Fibroblast of skin of left biceps (primary cell): ENCODE measurements at regions not wholly inside any gene's neighbourhood (a gene's known extent, or its start where the extent isn't known, plus 50 kb on each side); places are given as distances from the start of the nearest gene placed in this dataset.
"Not testable (repeated sequence)": the region's sequence is repeated elsewhere in the genome, so short reads cannot be mapped to it uniquely, and the experiment has no call there.

Experiments
- DNase-seq, 2 experiments: peaks; one replicate each; pipeline ENCODE4 v3.0.0-alpha.2; 2013; ENCODE audit warnings: low read depth in 2 of 2

- no peak for DNase-seq
These were observed 60.2 kb downstream of the THNSL1 start for GRCh38 chr10:25076506-25077177.

DNA sequence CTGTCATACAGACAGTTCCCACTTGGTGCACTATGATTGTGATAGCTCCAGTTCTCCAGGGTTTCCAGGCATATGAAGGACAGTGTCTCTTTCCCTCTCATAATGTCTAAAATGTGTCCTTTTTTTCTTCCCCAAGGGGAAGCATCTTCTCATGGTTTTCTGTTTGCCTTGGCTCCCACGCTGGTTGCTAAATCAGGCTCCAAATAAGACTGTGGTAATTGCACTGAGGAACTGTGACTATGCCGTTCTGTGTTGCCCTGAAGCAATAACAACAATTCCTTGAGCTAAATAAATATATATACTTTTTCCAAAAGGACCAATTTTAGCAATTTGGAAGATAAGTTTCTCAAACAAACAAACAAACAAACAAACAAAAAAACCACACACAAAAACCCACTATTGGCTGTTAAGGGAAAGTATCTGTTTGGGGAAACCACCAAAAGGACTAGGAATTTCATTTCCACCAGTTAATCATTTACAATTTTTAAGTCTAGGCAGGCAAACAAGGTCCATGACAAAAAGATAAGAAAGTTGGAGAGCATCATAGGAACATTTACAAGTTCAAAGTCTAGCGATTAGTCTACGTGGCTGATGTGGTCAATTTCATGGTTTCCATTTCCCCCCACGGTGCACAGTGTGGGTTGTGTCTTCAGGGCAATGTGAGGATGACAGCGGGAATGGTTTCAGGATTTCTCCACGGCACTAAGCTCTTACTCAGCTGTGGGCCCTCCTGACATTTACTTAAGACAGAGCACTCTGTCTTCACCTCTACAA lies 62.4 kb downstream of the THNSL1 start:
- DNase-seq: no peak

DNA sequence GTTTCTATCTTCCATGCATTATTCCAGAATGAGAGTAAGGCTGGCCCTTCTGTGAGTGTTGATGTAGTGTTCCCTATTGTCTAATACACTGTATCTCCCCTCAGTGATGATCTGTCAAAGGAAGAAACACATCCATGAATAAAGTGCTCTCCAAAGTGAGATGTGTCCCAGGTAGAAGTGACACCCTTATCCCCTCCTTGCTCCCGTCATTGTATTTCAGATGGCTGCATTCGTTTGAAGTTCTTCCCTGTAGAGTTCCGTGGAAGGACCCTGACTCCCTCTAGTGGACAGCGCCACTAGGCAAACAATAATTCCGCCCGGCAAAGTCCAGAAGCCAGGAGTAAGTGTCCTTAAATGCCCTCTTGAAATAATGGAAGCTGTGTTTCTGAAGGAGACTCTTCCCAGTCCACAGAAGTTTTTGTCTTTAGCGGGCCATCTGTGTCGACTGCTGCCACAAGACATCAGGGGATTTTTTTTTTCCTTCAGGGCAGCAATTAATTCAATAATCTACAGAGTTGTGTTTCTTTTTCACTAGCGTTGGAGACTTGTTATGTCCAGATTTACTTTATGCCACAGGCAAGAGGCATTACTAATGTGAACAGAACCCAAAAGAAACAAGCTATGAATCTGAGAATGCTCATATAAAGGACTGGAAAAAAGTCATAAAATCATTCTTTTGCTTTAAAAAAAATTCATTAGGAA lies 64.6 kb downstream of the THNSL1 start:
- peak; percentile 50 for DNase-seq

DNA sequence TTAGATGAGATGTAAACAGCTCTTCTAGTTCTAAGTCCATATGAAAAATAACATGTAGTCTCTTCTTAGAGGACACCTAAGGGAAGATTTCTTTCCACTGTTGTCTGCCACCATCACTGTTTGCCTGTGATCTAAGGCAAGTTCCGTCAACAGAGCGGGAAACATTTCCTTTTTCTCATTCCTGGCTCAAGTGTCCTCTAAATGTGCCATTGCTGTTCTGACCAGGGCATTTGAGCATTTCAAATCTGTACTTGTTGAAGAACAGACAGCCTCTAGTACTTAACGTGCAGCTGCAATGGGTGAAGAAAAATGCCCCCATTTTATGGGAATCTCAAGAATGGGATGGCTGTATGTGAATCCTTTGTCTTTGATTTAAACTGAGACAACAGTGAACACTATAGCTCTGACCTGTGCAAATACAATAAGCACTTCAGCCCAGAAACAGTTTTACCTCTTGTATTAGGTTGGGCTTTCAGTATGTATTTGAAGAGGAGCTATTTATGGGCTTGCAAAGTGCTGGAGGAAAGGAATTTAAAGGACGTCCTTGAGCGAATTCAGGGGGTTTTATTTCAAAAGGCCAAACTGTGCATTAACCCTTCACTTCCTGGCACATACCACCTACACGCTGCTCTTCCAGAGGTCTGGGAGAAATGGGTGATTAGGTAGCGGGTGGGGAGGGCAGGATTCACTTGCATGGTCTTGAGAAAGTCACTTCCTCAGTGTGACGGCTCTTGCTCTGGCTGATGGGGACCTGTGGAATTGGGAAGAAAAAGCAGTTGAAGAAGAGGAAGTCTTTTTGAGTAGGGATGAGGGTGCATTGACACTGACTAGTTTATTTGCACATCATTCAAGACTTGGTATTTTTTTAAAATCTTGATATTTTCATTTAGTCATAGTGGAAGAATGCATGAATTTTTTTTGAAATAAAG lies 66.1 kb downstream of the THNSL1 start:
- no peak for DNase-seq

- DNase-seq: no peak
These were observed 67.2 kb downstream of the THNSL1 start for GRCh38 chr10:25083546-25084111.

GRCh38 chr10:25084447-25084846 lies 68.0 kb downstream of the THNSL1 start:
- no peak for DNase-seq

- no peak for DNase-seq
These were observed 78.2 kb downstream of the THNSL1 start for GRCh38 chr10:25094590-25094989.

DNA sequence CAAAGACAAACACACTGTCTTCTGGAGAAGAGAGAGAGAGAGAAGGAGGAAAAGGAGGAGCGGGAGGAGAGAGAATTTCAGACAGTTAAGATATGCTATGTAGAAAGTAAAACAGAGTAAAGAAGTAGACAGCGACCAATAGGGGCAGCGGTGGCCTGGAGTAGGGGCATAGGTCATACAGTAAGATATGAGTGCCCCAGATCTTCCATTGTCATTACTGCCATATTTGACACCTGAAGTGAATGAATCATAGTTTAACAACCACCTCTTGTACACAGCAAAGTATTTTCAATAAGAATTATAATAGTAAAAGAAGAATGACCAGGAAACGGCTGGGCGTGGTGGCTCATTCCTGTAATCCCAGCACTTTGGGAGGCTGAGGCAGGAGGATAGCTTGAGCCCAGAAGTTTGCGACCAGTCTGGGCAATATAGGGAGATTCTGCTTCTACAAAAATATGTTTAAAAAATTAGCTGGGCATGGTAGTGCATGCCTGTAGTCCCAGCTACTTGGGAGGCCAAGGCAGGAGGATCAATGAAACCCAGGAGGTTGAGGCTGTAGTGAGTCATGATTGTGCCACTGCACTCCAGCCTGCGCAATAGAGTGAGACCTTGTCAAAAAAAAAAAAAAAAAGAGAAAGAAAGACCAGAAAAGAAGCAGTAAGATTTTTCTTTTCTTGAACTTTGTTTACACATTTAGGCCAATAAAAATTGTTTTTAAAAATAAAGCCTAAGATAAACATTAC lies 77.0 kb upstream of the GPR158 start:
- no peak for DNase-seq

- DNase-seq: no peak
These were observed 74.7 kb upstream of the GPR158 start for GRCh38 chr10:25100141-25100540.

DNA sequence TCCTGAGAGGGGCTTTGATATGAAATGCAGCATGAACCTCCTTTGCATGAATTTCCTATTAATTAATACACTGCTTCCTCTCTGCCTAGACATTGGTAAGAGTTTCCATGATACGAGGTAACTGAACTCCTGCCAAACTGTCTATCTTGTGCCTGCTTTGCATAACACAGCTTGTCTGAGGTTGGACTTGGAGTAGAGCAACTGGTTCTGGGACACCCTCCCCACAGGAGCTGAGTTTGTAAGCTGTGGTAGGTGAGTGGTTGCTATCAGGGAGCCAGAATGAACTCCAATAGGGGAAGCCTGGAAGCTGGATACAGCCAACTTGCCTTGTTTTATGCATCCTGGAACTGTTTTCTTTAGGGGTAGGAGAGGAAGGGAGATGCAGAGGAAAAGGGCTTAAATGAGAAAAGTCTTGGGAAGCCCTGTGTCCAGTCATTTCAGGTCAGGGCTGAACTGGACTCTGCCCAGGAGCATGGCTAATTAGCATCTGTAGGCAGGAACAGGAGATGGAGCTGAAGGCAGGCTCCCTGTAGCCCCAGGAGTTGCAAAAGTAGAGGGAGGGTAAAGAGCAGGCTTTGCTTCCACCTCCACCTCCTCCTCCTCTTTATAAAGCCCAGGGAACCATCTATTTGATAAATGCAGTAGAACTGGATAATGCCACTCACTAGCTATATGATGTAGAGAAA lies 73.2 kb upstream of the GPR158 start:
- no peak for DNase-seq

- DNase-seq: no peak
These were observed 72.5 kb upstream of the GPR158 start for GRCh38 chr10:25102147-25102822.

- no peak for DNase-seq
These were observed 71.1 kb upstream of the GPR158 start for GRCh38 chr10:25103703-25104102.

GRCh38 chr10:25104441-25104840 lies 70.4 kb upstream of the GPR158 start:
- DNase-seq: no peak

DNA sequence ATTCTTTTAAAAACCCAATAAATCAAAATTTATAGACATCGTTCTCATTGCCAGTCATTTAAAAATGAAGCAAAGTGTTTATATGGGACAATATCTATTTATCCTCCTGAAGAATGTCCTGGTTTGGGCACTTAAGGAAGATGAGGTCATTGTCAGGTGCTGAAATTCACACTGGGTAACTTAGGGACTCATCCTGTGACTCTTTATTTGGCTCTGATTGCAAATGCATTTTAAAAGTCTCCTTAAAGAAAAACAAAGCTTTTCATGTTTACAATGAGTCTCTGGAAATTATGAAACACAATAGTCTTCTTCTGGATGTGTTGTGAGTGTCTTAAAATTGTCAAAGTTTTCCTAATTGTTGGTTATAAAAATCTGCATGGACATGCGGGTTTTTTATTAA lies 69.5 kb upstream of the GPR158 start:
- DNase-seq: no peak

DNA sequence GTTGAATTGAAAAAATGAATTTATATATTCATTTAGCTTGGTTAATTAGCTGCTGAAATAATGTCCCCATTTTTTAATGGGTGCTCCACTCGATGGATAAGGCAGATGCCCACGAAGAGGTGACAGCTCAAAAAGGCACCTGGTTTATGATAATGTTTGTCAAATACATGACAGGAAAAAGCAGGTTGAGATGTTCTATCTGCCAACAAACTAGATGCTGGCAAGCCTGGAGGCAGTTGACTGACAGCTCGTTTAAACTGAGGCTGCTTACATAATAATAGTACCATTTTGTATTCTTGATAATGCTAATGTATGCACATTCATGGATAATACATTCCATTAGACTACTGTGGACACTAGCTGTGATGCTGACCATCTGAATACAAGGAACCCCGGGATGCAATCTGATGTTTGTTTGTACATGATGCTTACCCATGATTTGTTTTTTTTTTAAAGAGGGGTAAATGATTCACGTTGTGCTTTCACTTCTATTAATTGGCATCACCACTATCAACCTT lies 69.0 kb upstream of the GPR158 start:
- no peak for DNase-seq

GRCh38 chr10:25107756-25108155 lies 67.0 kb upstream of the GPR158 start:
- DNase-seq: no peak

DNA sequence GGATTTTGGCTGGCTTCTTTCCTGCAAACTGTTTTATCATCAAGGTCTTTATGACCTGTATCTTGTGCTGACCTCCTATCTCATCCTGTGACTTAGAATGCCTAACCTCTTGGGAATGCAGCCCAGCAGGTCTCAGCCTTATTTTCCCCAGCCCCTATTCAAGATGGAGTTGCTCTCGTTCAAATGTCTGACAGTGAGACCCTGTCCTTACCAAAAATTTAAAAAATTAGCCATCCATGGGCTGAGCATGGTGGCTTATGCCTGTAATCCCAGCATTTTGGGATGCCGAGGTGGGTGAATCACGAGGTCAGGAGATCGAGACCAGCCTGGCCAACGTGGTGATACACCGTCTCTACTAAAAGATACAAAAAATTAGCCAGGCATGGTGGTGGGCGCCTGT lies 64.9 kb upstream of the GPR158 start:
- not testable (repeated sequence) for DNase-seq

DNA sequence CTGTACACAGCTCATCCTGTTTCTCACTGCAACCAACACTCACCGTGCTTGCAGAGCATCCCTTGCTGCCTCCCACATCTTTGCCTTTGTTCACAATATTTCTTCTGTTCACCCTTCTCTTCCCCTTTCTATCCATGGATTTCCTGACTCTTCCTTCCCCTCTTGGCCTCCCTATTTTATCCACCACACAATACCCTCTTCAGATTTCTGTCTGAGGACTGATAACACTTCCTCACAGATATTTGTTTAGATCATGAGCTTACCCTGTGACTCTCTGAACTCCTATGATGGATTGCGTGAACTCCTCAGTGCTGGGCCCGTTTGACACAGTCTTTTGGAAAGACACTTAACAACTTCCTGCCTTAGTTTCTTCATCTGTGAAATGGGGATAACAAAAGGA lies 62.8 kb upstream of the GPR158 start:
- no peak for DNase-seq
